GM21381 (cell line): ENCODE measurements at regions not wholly inside any gene's neighbourhood (a gene's known extent, or its start where the extent isn't known, plus 50 kb on each side); places are given as distances from the start of the nearest gene placed in this dataset.

ENCODE experiments used
- ATAC-seq: cut with Tn5 transposase; IDR thresholded peaks from one replicate; pipeline ENCODE4 v1.9.1; 2021; ENCODE audit warnings: mild to moderate bottlenecking, moderate library complexity; ENCODE audit not compliant: unreplicated experiment

GRCh38 chr16:76897816-76898215 lies 293.2 kb upstream of the MON1B start:
- no peak for ATAC-seq

GRCh38 chr16:76899767-76900166 lies 291.2 kb upstream of the MON1B start:
- ATAC-seq: no peak

GRCh38 chr16:76900285-76901263 lies 290.4 kb upstream of the MON1B start:
- ATAC-seq: no peak

- ATAC-seq: no peak
Measured at GRCh38 chr16:76906552-76906951, 284.4 kb upstream of the MON1B start.

GRCh38 chr16:76910931-76911330 lies 280.1 kb upstream of the MON1B start:
- ATAC-seq: no peak

GRCh38 chr16:76913046-76913445 lies 277.9 kb upstream of the MON1B start:
- ATAC-seq: no peak

GRCh38 chr16:76926042-76926441 lies 264.9 kb upstream of the MON1B start:
- ATAC-seq: no peak

- no peak for ATAC-seq
Measured at GRCh38 chr16:76926595-76926994, 264.4 kb upstream of the MON1B start.

GRCh38 chr16:76931186-76931585 lies 259.8 kb upstream of the MON1B start:
- no peak for ATAC-seq

DNA sequence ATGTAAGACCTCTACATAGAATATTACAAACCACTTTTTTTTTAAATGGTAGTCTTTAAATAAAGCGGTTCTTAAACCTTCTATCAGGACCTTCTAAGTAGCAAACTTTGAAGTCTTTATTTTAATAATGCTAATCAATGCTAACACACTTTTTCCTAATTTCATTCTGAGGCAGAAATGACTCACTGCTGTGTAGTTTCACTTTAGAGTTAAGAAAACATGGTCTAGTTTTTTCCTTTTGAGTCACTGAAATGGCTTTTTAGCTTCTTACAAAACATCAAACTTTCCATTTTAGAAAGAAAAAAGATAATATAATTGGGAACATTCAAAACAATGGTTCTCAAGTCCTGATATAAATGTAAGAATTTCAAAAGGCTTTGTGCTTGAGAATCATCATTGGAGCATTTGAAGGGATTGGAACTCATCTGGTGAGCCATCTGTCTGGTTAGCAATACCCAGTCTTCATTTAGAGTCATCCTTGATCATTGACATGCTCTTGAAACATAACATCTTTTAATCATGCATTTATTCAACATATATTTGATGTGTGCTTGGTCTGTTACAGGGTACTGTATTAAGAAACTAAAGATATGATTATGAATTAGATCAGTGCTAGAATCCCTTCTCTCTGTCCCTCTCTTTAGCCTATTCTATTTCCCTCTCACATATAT lies 258.3 kb upstream of the MON1B start:
- no peak for ATAC-seq

DNA sequence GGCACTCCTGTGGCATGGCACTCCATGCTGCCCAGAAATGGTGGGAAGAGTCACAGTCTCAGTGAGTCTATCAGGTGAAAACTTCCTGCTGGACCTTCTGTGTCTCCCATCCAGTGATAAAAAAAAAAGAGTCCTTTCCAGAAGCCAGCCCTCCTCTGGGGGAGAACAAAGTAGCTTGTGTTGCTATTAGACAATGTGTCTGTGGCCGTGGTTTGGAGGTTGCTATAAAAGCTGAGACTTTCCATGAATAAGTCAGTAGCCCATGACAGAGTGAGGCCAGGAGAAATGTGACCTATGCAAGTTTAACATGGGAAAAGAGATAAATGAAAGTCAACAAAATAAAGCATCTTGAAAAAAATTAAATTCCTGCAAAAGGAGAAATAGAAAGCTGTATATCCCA lies 250.7 kb upstream of the MON1B start:
- ATAC-seq: no peak

GRCh38 chr16:76941113-76941512 lies 249.9 kb upstream of the MON1B start:
- ATAC-seq: no peak

DNA sequence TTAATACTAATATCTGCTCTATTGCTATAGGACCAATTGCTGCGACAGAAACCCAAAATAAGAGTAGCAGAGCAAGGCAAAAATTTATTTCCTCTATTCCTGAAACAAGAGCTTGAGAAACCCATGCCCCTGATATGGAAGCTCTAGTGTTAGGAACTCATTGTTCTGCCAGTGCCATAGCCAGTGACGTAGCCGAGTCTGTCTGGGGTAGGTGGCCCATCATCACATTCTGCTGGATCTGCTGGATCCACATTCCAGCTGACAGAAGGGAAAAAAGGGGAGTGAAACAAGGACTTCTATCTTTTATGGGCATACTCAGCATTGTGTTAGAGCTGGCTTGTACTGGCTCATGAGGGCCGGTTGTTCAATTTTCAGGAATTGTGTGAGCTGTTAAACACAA lies 248.9 kb upstream of the MON1B start:
- ATAC-seq: no peak

DNA sequence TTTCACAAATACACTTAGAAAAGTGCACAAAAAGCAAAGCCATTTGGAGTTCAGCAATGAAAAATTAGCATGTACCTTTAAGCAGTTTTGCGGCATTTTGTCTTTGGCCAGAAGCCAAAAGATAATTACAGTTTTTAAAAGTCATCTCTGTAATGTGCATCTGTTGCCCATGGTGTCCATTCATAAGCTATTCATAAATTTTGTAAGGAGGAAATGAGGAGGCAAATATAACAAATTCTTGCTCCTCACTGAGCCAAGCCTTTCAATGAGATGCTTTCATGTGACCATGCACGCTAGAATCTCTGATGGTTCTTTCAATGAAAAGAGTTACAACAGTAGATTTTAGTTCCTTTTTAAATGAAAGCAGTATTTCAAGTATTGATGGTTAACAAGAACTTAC lies 247.1 kb upstream of the MON1B start:
- no peak for ATAC-seq

GRCh38 chr16:76946879-76947278 lies 244.1 kb upstream of the MON1B start:
- ATAC-seq: no peak

DNA sequence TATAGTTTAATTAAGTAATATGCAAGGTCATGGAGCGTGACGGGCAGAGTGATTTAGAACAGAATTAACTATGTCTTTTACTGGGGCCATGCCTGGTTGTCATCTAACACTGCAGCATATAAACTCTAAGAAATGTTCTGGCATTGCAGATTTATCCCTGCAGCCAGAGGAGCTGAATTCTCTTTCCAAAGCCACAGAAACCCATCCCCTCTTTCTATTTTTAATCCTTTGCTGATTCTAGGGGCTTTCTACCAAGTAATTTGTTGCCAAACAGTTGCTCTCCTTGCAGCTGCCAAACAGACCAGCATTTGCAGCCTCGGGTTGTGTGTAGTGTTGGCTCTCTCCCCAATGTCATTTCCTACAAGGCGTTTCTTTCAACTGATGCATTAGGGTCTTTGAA lies 243.2 kb upstream of the MON1B start:
- ATAC-seq: no peak

- no peak for ATAC-seq
Measured at GRCh38 chr16:76955629-76956028, 235.4 kb upstream of the MON1B start.

- ATAC-seq: no peak
Measured at GRCh38 chr16:76956394-76956793, 234.6 kb upstream of the MON1B start.

GRCh38 chr16:76956841-76957240 lies 234.1 kb upstream of the MON1B start:
- no peak for ATAC-seq

DNA sequence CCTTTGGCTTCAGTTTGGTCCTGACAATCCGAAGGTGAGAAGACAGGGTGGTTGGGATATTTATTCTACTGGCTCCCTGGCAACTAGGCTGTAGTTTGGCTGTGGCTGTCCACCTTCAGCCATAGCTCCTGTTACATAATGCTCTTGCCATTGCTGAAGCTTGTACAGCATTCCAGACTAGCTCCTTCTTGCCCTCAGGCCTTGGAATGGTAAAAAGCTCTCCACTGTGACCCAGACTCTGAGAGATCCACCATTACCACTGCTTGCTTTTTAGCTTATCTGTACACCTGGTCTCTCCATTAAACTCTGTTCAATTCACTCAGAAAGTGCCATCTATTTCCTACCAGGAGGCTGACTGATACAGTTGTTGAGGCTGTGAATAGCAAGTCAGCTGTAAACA lies 231.8 kb upstream of the MON1B start:
- ATAC-seq: no peak

DNA sequence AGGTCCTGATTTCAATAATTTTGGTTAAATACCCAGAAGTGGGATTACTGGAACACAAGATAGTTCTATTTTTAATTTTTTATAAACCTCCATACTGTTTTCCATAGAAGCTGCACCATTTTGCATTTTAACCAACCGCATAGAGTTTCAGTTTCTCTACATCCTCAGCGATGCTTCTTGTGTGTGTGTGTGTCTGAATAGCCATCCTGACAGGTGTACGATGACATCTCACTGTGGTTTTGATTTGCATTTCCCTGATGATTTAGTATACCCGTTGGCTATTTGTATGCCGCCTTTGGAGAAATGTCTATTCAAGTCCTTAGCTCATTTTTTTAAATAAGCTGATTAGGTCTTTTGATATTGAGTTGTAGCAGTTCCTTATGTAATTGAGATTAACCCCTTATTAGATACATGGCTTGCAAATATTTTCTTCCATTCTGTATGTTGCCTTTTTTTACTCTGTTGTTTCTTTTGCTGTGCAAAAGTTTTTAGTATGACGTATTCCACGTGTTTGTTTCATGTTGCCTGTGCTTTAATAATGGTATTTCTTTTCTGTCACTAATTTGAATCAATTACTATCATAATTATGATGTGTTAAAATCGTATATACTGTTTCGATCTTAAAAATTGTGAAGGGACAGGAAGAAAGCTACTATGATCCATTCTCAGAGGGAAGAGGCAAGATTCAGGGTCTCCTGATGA lies 227.2 kb upstream of the MON1B start:
- ATAC-seq: no peak
